ENCODE measurements at regions not wholly inside any gene's neighbourhood (a gene's known extent, or its start where the extent isn't known, plus 50 kb on each side); places are given as distances from the start of the nearest gene placed in this dataset.
"Not testable (repeated sequence)": the region's sequence is repeated elsewhere in the genome, so short reads cannot be mapped to it uniquely, and the experiment has no call there.

DNA sequence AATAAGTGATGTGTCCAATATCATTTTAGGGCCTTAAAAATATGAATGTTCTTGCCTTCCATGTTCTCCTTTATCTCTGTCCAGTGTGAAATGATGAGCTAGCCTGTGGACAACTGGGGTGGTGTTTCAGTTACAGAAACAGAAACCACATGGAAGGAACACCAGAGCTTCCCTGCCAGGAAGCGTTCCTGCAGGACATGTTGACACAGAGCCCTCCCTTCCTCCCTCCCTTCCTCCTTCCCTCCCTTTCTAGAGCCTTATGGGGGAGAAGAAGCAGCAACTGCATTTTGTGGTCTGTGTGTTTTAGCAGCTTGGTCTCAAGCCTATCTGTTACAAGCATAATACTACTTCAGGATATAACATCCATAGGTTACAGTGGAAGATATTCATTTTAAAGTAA is 539.7 kb upstream of the NETO1 start:
- no peak for DNase-seq

DNA sequence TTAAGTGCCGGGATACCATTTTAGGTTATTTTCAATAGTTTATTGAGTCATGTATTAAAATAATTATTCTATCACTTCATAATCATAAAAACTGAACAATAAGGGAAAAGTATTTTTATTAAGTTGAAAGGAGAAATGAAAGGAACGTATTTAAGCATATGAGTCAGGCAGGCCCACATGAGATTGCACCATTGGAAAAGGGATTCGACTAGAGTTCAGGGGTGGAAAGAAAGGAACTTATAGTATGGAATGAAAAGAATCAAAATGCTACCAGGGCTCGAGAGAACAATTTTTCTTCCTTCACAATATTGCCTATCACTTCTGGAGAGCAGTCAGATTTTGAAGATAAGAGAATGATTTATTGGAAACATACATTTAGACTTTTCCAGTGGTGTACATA is 516.5 kb upstream of the NETO1 start:
- DNase-seq: no peak

DNA sequence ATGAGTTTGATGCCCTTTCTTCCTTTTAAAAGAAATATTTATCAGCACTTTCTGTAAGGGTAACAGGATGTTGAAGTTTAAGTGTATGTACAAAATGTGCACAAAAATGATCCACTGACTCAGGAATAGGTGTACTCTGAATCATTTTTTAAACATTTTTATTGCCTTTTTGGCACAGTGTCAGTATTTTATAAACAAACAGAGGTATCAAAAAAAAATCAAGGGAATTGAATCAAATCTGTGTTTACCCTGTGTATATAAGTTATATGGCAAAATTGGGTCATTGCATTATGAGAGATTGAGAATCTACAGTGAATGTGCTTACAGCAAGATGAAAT is 513.9 kb upstream of the NETO1 start:
- no peak for DNase-seq

DNA sequence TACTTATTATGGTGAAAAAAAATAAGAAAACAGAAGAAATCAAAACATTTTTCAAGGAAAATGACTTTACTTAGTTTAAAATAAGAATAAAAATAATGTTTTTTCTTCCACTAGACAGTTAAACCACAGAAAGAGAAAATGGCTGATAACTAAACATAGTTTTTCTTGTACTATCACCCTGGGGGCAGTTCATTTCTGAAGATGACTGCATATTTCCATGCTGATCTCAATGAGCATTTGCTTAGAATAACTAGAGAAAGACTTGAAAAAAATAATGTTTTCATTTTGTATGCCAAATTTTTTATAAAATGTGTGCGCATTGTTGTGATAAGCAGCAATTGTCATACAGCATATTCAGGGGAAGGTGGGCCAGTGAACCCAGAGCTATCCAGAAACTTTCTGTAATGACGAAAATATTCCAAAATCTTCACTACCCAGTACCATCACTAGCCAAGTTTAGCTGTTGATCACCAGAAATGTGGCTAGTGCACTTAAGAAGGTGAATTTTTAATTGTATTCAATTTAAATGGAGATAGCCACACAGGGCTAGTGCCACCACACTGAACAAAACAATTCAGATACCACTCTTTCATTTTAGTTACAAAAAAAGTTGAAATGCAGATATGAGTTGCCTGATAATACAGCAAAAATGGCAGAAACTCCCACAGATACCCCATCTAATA is 513.4 kb upstream of the NETO1 start:
- DNase-seq: no peak

DNA sequence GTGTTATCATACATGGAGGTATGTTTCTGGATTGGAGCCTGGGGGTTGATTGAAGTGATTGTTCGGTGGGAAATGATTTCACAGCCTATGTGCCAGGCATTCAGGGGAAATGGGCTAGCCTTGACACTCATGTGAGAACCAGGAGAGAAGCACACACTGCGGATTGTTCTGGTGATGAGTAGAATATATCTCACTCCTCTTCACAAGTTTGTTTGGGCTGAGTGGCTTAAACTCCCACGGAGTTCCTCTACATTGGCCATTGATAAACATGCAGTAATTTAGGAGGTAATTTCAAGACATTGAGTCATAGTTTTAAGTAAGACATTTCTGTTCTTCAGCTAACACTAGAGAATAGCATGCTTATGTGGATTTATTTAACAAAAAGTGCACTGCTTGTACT is 498.9 kb upstream of the NETO1 start:
- DNase-seq: no peak

DNA sequence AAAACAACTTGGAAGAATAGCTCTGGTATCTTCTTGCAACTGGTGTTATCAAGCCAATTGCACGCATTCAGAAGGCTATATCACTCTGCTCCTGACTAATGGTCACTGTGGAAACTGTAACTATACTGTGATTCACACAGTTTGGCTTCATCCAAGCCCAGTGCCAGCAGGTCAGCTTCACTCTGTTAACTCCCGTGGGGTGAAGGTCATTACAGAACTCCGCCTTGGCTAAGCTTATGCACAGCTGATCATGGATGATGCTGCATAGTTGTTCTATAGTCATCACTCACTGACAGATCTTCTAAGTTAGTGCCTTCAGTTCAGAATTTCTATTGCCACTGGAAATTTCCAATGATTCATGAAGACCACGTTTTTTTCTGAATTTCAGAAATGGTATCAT is 497.2 kb upstream of the NETO1 start:
- no peak for DNase-seq

DNA sequence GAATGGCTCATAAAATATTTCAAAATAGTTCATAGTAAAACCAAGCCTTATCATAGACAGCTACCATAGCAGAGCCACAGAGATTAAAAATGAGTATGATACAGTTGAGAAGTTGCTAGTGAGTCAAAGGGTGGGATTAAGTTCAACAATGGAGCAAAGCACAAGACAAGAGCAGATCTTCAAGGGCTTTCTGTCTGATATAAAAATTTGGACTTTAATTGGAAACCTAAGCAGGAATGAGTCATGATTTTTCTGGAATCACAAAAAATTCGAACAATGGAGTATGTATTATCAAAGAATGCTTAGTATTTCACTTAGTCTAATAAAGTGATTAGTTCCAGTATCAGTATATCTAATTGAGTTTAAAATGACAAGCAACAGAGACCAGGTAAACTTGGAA is 487.3 kb upstream of the NETO1 start:
- no peak for DNase-seq

DNA sequence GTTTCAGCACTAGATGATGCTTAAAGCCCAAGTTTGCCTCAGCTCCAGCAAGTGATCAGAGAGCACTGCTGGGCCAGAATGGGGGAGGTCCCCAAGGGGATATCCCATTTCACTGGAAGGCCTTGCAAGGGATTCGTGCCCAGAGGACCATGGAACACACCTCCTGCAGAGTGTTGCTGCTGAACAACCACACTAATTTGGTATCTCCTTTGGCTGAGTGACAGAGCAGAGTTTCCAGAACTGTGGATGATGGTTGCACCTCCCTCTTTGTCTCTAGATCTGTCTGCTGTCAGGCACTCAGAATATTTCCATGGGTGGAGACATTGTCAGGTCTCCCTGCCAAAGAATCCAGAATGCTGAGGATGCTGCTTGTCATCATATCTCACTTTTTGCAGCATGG is 484.8 kb upstream of the NETO1 start:
- DNase-seq: no peak

DNA sequence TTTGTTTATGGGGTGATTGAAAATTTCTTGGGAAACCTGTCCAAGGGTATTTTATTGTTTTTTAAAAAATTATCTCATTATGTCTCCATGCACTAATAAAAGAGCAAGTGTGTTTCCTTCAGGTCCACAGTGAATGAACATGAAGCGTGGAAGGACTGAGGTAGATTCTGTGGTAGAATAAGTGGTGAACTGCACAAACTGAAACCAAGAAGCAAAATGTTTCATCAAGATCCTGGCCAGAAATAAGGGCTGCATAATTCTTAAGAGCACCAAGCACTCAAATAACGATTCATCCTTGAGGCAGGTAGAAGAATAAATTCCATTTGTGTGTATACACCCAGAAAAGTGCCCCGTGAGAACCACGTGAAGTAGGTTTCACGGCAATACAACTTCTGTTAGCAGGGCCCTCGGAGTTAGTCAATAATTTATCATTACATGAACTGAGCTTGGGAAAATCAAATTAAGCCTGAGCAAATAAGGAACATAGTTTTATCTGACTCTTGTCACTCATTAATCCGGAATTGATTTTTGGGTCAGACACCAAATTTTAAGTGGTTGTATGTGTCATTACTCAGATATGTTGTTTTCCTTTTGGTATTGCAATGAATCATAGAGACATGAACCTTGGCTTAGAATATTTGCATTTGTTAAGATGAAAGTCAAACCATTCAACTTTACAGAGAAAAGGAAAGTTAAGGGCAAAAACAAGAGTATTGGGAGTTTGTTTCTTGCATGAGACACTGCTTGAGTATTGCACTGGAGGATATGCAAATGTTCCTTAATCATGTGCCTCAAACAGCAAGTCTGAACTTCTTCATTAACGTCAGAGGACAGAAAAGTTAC is 472.6 kb upstream of the NETO1 start:
- DNase-seq: no peak

DNA sequence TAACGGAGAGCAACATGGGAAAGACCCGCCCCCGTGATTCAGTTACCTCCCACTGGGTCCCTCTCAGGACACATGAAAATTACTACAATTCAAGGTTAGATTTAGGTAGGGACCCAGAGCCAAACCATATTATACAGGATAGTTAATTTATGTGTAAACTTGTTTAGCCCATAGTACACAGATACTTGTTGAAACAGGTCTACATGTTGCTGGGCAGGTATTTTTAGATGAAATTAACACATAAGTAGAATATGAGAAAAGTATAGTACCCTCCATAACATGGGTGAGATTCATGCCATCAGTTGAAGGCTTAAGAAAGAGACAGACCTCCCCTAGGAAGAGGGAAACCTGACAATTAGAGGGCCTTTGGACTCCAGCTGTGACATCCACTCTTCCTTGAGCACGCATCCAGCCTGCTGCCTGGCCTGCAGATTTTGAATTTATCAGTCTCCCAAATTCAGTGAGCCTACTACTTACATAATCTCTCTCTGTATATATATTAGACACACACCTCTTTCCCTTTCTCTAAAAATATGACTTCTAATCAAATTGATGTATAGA is 463.5 kb upstream of the NETO1 start:
- DNase-seq: no peak

DNA sequence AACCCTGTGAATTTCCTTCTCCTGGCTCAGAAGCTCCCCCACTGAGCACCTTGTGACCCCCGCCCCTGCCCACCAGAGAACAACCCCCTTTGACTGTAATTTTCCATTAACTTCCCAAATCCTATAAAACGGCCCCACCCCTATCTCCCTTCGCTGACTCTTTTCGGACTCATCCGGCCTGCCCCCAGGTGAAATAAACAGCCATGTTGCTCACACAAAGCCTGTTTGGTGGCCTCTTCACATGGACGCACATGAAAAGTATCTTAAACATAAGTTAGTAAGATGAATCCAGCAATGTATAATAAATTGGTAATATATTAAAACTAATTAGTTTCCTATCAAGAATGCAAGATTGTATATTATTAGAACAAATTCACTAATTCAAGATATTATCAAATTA is 462.3 kb upstream of the NETO1 start:
- DNase-seq: not testable (repeated sequence)

DNA sequence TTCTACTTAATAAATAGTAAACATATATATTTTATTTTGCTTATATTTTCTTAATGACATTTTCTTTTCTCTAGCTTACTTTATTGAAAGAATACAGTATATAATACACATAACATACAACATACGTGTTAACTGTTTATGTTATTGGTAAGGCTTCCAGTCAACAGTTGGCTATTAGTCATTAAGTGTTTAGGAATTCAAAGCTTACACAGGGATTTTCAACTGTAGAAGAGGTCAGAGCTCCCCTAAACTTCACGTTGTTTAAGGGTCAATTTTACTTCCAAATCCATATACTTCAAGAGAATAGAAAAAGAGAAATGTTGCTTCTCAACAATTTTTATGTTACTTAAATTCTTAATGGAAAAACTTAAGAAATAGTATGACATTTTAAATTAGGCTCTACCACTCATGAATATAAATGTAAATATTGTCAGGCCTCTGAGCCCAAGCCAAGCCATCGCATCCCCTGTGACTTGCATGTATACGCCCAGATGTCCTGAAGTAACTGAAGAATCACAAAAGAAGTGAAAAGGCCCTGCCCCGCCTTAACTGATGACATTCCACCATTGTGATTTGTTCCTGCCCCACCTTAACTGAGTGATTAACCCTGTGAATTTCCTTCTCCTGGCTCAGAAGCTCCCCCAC is 456.5 kb upstream of the NETO1 start:
- DNase-seq: not testable (repeated sequence)

DNA sequence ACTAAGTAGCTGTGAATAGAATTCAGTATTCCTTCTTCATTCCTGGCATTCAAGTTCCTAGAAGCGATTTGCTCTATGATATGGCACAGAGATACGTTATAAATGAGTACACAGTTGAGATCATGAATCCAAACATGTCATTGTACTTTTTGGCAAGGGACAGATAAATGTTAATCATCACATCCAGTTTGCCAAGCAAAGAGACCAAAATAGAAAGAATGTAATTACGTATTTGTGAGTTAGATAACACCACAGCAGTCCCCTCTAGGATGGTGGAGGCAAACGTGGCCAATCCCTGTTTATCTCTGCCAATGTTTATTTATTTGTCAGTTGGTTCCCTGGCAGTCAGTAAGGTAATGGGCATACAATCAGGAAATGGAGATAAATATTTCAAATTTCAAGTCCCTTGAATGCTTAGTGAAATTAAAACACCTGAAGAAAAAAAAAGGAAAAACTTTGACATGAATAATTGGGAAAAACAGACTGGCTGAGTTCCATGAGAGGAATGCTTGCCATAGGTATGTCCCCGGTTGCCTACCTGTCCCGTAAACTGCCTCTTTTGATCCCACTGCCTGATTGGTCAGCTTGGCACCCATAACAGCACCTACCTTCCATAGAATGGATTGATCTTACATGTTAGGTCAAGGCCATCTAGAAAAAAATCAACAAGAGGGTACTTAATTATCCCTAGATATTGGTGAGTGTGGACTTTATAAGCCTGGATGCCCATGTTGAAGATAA is 451.1 kb upstream of the NETO1 start:
- DNase-seq: no peak

DNA sequence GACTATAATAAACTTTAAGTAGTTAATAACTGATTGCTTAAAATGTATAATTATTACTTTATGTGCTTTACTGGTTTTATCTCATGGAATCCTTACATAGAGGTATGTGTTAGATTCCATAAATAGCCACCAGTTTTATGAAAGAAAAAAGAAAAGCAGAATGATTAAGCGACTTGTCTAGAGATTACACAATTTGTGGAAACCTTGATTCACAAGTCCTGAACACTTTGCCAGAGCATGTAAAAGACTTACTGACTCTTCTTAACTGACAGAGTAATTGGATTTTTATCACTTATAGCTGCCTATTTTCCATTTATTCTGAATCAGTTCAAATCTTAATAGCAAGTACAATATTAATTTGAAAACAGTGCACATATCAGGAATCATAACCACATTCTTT is 448.7 kb upstream of the NETO1 start:
- no peak for DNase-seq

DNA sequence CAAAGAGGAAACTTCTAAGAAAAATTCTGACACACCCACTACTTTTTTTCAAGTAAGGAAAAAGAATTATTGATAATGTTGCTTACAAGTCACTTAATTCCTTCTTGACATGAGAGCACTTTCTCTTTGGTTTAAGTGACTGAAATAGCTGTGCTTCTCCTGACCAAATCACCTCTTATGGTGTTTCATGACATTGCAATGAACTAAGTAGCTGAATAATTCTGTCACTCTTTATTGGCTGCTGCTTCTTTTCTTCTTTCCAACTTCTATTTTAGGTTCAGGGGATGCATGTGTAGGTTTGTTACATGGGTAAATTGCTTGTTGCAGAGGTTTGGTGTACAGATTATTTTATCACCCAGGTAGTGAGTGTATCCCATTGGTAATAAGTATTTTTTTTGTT is 447.6 kb upstream of the NETO1 start:
- no peak for DNase-seq

DNA sequence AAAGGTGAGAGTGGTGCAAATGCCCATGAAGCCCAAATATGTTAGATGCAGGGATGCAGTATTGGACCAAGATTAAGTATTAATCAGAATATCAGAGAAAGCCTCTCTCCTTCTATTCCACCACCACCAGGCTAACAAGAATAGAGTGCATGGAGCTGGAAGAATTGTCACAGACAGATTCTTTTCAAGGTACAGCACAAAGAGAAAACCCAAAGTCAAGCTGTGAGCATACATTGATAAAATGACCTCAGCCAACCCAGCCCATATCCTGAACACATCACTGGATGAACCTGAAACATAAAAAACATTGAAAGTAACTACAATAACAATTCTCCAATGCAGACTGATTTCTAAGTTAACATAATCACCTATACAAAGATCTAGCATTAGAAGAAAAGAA is 445.7 kb upstream of the NETO1 start:
- no peak for DNase-seq

DNA sequence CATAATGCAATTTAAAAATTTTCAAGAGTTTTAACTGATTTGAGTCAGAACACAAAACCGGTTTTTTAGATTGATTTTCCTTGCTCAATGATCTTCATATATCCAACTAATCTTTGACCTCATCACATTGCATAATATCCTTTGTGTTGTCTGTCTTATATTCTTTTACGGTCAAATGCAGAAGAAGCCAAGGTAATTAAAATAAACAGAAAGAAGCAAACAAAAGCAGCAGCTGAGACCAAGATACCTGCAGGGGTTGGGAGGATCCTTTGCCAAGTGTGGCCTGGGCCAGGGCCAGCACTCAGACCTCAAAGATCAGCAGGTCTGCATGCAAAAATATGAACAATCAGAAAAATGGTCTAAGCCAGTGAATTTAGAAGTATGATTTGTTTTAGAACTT is 428.9 kb upstream of the NETO1 start:
- DNase-seq: no peak

DNA sequence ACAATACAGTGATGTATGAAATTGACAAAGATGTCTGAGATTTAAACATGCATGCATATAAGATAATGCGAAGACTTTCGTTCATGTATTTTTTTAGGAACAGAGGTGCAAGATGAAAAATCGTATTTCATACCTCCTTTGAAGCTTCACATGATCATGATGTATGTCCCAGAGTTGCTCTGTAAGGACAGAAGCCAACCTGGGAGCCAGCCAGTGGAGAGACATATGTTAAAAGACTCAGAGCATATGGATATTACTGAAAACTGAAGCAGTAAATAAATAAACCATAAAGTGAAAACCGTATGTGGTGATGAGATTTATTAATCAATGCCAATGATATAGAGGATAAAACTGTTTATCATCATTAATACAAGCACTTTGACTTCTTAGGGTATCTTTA is 424.4 kb upstream of the NETO1 start:
- DNase-seq: no peak

DNA sequence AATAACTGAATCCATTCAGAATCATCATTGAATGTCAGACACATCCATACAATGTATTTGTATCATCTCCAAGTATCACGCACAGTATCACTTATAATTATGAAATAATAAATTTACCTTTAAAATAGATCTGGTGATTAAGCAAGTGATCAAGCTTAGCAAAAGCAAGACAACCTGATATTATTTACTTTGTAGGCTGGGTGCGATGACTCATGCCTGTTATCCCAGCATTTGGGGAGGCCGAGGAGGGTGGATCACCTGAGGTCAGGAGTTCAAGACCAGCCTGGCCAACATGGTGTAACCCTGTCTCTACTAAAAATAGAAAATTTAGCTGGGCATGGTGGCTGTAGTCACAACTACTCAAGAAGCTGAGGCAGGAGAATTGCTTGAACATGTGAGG is 421.0 kb upstream of the NETO1 start:
- no peak for DNase-seq

DNA sequence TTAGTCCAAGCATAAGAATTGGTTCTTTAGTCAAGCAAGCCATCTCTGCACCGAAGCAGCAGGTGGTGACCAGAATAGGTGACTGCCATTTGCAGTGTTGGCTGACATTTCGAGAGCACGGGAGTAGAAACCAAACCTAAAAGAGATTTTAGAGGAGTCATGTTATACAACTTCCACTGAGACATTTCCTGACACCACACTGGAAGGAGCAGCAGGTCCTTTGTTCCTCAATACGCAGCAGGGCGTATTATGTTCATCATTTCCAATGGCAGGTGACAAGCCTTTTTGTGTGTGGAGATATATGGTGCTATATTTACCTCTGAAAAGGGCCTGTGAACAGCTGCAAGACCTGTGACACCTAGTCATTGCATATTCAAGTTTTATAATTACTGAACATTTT is 418.8 kb upstream of the NETO1 start:
- no peak for DNase-seq

DNA sequence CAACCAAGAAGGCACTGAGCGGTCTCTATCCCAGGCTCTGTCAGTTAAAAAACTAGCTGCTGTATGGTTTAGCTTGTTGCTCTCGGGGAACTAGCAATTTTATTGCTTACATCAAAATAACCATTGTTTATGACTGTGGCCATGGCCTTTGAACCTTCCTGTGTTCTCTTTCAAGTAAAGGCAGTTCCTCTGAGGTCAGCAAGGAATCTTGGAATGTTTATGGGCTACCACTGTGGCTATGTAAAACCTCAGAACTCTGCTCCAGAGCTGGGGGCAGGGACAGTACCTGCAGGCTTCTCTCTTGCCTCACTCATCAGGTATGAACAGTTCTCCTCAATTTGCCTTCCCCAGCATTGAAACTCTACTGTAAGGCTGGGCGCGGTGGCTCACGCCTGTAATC is 416.0 kb upstream of the NETO1 start:
- no peak for DNase-seq

DNA sequence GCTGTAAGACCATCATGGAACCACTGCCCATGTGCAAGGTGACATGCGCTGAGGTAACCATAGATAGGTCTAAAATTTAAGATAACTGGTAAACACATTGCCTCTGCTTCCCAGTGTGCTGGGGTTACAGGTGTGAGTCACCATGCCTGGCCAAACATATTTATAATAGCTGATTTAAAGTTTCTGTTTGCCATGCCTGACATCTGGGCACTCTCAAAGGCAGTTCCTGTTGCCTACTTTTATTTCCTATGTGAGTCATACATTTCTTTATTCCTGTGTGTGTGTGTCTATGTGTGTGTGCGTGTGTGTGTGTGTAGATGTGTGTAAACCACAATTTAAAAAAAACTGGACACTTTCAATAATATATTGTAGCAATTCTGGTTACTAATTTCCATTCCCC is 415.2 kb upstream of the NETO1 start:
- DNase-seq: no peak

DNA sequence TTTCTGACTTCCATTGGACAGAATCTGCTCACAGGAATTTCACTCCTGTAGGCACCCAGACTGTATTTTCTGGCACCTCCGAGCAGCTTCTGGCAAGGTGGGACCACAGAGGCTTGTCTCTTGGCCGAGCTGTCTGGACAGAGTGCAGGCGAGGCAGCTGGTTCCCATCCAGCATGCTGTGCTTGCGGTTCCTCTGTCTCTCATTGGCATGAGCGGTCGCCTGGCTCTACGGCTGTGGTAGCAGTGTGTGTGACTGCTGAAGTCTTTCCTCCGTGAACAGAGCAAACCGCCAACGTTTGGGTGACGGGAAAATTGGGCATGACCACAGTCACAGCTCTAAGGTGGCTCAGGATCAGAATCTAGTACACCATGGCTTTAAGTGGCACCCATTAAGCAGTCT is 411.7 kb upstream of the NETO1 start:
- DNase-seq: no peak

Data from hematopoietic multipotent progenitor cell treated with erythropoietin and hydrocortisone succinate and interleukin-3 and kit ligand, for 6 days (in vitro differentiated cells).